ENCODE measurements at regions not wholly inside any gene's neighbourhood (a gene's known extent, or its start where the extent isn't known, plus 50 kb on each side); places are given as distances from the start of the nearest gene placed in this dataset.

- H3K27ac Mint-ChIP-seq, result no peak overlapping the region
- no peaks in the 10 kb centered on the region for H3K4me1 Mint-ChIP-seq
- H3K27me3 Mint-ChIP-seq, result no peaks in the 10 kb centered on the region
- DNase-seq, result no peak
- H3K36me3 Mint-ChIP-seq, result no peaks in the 10 kb centered on the region
- H3K4me3 Mint-ChIP-seq, result no peak overlapping the region
- no peaks in the 10 kb centered on the region for H3K9me3 Mint-ChIP-seq
These were observed 117.5 kb downstream of the IRX2 start for GRCh38 chr5:2633992-2634391.

DNA sequence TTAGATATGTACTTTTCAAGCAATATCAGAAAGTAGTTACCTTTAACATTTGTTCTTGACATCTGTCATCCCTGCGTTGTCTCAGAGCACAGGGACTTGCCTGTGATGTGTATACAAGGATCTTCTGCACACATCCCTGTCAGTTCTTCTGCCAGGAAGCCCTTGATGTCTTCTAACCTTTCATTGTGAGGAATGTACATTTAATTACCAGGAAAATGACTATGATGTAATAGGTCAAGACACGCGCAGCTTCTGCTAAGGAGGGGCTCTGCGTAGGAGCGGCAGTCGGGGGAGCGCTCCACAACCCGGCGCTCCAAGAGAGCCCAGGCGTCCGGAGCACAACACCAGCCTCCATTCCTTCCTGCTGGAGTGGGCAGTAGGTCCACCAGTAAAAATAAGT lies 119.7 kb downstream of the IRX2 start:
- no peak overlapping the region for H3K27ac Mint-ChIP-seq
- H3K4me3 Mint-ChIP-seq, result no peak overlapping the region
- H3K36me3 Mint-ChIP-seq, result no peaks in the 10 kb centered on the region
- DNase-seq, result no peak
- H3K9me3 Mint-ChIP-seq, result no peaks in the 10 kb centered on the region
- no peaks in the 10 kb centered on the region for H3K27me3 Mint-ChIP-seq
- H3K4me1 Mint-ChIP-seq, result no peaks in the 10 kb centered on the region

DNA sequence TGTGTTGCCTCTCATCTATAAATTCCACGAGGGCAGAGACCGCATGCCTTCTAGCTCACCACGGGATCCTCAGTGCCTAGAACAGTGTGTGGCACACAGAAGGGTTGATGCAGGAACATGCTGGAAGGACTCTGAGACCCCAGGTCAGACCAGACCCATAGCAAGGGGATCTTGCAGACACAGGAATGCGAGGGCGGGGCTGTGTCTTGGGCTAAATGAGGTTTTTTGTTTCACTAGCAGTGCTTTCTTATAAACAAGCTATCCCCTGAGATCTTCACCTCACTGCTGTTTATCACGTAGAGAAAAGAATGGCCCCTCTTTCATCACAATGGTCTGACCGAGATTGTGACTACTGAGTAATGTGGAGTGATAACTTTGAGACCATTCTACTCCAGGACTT lies 122.4 kb downstream of the IRX2 start:
- Mint-ChIP-seq H3K4me1 (no peaks in the 10 kb centered on the region), H3K27me3 (peaks cover 6% of the 10 kb centered on the region), H3K27ac (no peak overlapping the region), H3K4me3 (no peak overlapping the region), H3K9me3 (no peaks in the 10 kb centered on the region), H3K36me3 (no peaks in the 10 kb centered on the region)
- no peak for DNase-seq

- no peak for DNase-seq
- H3K9me3 Mint-ChIP-seq, result no peaks in the 10 kb centered on the region
- no peak overlapping the region for H3K4me3 Mint-ChIP-seq
- H3K27me3 Mint-ChIP-seq, result peaks cover 6% of the 10 kb centered on the region
- H3K27ac Mint-ChIP-seq, result no peak overlapping the region
- no peaks in the 10 kb centered on the region for H3K36me3 Mint-ChIP-seq
- H3K4me1 Mint-ChIP-seq, result no peaks in the 10 kb centered on the region
These were observed 123.6 kb downstream of the IRX2 start for GRCh38 chr5:2627867-2628266.

DNA sequence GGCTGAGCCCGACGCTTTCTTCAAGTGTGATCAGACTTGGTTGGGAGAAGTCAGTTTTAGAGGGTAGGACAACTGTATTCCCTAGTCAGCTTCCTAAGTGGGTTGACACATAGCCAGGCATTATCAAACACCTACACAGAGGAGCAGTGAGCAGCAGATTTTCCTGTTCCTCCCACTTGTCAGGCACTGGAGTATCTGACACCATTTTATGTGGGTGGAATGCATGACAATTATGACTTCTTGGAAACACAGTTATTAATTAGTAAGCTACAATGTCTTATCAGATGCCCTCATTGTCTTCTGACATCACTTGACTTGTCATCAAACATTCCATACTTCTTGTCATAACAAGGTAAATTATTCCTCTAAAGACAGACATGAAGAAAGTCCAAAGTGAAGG lies 124.9 kb downstream of the IRX2 start:
- no peak for DNase-seq
- peaks cover 6% of the 10 kb centered on the region for H3K27me3 Mint-ChIP-seq
- no peak overlapping the region for H3K4me3 Mint-ChIP-seq
- H3K4me1 Mint-ChIP-seq, result no peaks in the 10 kb centered on the region
- no peak overlapping the region for H3K27ac Mint-ChIP-seq
- H3K36me3 Mint-ChIP-seq, result no peaks in the 10 kb centered on the region
- H3K9me3 Mint-ChIP-seq, result no peaks in the 10 kb centered on the region

GRCh38 chr5:2622866-2623265 lies 128.6 kb downstream of the IRX2 start:
- no peak overlapping the region for H3K4me3 Mint-ChIP-seq
- H3K27ac Mint-ChIP-seq, result no peak overlapping the region
- no peak for DNase-seq
- peaks cover 6% of the 10 kb centered on the region for H3K27me3 Mint-ChIP-seq
- H3K4me1 Mint-ChIP-seq, result no peaks in the 10 kb centered on the region
- no peaks in the 10 kb centered on the region for H3K36me3 Mint-ChIP-seq
- no peaks in the 10 kb centered on the region for H3K9me3 Mint-ChIP-seq

- Mint-ChIP-seq H3K4me1 (no peaks in the 10 kb centered on the region), H3K27ac (no peak overlapping the region), H3K27me3 (peaks cover 9% of the 10 kb centered on the region), H3K4me3 (no peak overlapping the region), H3K36me3 (no peaks in the 10 kb centered on the region), H3K9me3 (no peaks in the 10 kb centered on the region)
- DNase-seq, result no peak
These were observed 129.8 kb downstream of the IRX2 start for GRCh38 chr5:2621631-2622030.

- no peak overlapping the region for H3K4me3 Mint-ChIP-seq
- no peak for DNase-seq
- H3K36me3 Mint-ChIP-seq, result no peaks in the 10 kb centered on the region
- H3K27me3 Mint-ChIP-seq, result peaks cover 6% of the 10 kb centered on the region
- no peaks in the 10 kb centered on the region for H3K4me1 Mint-ChIP-seq
- no peak overlapping the region for H3K27ac Mint-ChIP-seq
- no peaks in the 10 kb centered on the region for H3K9me3 Mint-ChIP-seq
These were observed 132.3 kb downstream of the IRX2 start for GRCh38 chr5:2619216-2619615.

DNA sequence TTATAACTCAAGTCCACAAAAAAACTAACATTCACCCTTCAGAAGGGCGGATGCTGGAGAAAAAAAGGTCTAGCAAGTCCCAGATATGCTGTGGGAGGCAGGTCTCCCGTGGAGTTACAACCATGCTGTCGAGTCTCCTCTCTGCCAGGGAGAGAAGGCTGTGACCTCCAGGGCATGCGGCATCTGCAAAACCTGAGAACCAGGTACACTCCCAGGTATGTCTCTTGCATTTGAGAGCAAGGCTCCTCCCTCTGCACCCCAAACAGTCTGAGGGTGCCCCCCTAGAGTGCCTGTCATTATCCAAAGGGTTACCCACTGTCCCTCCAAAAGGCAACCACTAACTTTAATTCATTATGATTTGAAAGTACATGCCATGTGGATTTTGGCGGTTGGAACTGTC lies 134.0 kb downstream of the IRX2 start:
- Mint-ChIP-seq H3K27me3 (peaks cover 9% of the 10 kb centered on the region), H3K36me3 (no peaks in the 10 kb centered on the region), H3K27ac (no peak overlapping the region), H3K9me3 (no peaks in the 10 kb centered on the region), H3K4me3 (no peak overlapping the region), H3K4me1 (no peaks in the 10 kb centered on the region)
- no peak for DNase-seq

- Mint-ChIP-seq H3K9me3 (no peaks in the 10 kb centered on the region), H3K27me3 (peaks cover 9% of the 10 kb centered on the region), H3K36me3 (no peaks in the 10 kb centered on the region), H3K27ac (no peak overlapping the region), H3K4me3 (no peak overlapping the region), H3K4me1 (no peaks in the 10 kb centered on the region)
- no peak for DNase-seq
These were observed 135.6 kb downstream of the IRX2 start for GRCh38 chr5:2615917-2616316.

- Mint-ChIP-seq H3K9me3 (no peaks in the 10 kb centered on the region), H3K4me3 (no peak overlapping the region), H3K4me1 (no peaks in the 10 kb centered on the region), H3K27ac (no peak overlapping the region), H3K36me3 (no peaks in the 10 kb centered on the region), H3K27me3 (peaks cover 9% of the 10 kb centered on the region)
- DNase-seq, result no peak
These were observed 136.9 kb downstream of the IRX2 start for GRCh38 chr5:2614571-2614970.

- Mint-ChIP-seq H3K9me3 (no peaks in the 10 kb centered on the region), H3K4me1 (no peaks in the 10 kb centered on the region), H3K36me3 (no peaks in the 10 kb centered on the region), H3K4me3 (no peak overlapping the region), H3K27ac (no peak overlapping the region), H3K27me3 (peaks cover 6% of the 10 kb centered on the region)
- no peak for DNase-seq
These were observed 139.8 kb downstream of the IRX2 start for GRCh38 chr5:2611659-2612058.

DNA sequence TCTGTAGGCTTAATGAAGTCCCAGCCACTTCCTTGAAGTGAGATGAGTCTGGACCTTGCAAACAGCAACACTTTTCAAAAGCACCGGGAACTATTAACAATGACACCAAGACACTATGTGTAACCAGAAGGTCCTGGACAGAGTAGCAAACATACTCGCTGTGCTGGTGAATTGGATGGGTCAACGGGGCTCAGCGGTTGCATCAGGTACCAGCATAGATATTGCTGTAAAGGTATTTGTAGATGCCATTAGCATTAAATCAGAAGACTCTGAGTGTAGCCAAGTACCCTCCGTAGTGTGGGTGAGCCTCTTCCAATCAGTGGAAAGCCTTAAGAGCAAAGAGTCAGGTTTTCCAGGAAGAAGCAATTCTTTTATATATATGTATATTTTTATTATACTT lies 140.5 kb downstream of the IRX2 start:
- Mint-ChIP-seq H3K4me1 (no peaks in the 10 kb centered on the region), H3K36me3 (no peaks in the 10 kb centered on the region), H3K27ac (no peak overlapping the region), H3K4me3 (no peak overlapping the region), H3K27me3 (peaks cover 6% of the 10 kb centered on the region), H3K9me3 (no peaks in the 10 kb centered on the region)
- DNase-seq, result no peak

- Mint-ChIP-seq H3K9me3 (no peaks in the 10 kb centered on the region), H3K27me3 (peaks cover 2% of the 10 kb centered on the region), H3K4me1 (no peaks in the 10 kb centered on the region), H3K27ac (no peak overlapping the region), H3K36me3 (no peaks in the 10 kb centered on the region), H3K4me3 (no peak overlapping the region)
- no peak for DNase-seq
These were observed 143.1 kb downstream of the IRX2 start for GRCh38 chr5:2608391-2608790.

- Mint-ChIP-seq H3K36me3 (no peaks in the 10 kb centered on the region), H3K4me1 (no peaks in the 10 kb centered on the region), H3K27me3 (no peaks in the 10 kb centered on the region), H3K9me3 (no peaks in the 10 kb centered on the region), H3K27ac (no peak overlapping the region), H3K4me3 (no peak overlapping the region)
- no peak for DNase-seq
These were observed 143.9 kb downstream of the IRX2 start for GRCh38 chr5:2607598-2607997.

GRCh38 chr5:2603272-2603575 lies 148.3 kb downstream of the IRX2 start:
- no peaks in the 10 kb centered on the region for H3K4me1 Mint-ChIP-seq

More at GRCh38 chr5:2603272-2603575, 148.3 kb downstream of the IRX2 start:
- DNase-seq, result no peak
- H3K4me3 Mint-ChIP-seq, result no peak overlapping the region
- no peaks in the 10 kb centered on the region for H3K9me3 Mint-ChIP-seq
- no peaks in the 10 kb centered on the region for H3K27me3 Mint-ChIP-seq
- no peaks in the 10 kb centered on the region for H3K36me3 Mint-ChIP-seq
- no peak overlapping the region for H3K27ac Mint-ChIP-seq

Data from activated naive CD8-positive, alpha-beta T cell treated with anti-CD3 and anti-CD28 coated beads for 36 hours (primary cell).